ACC112 (cell line): ENCODE measurements at regions not wholly inside any gene's neighbourhood (a gene's known extent, or its start where the extent isn't known, plus 50 kb on each side); places are given as distances from the start of the nearest gene placed in this dataset.
A peak's percentile ranks its signal among the peaks of the same experiment; 100 is the strongest.
"Not testable (repeated sequence)": the region's sequence is repeated elsewhere in the genome, so short reads cannot be mapped to it uniquely, and the experiment has no call there.

Experiments
- H2AFZ ChIP-seq: fragments of 200-600 bp; sonication (generic); one replicate; pipeline ENCODE4 v1.6.0; 2017; ENCODE audit warnings: antibody characterized with exemption, low read length; ENCODE audit not compliant: unreplicated experiment
- H3K27ac ChIP-seq: fragments of 200-600 bp; sonication (generic); 2 replicates; pipeline ENCODE4 v1.5.1; 2014; ENCODE audit warnings: low read depth, mild to moderate bottlenecking, antibody characterized with exemption, low read length, moderate library complexity
- H3K27me3 ChIP-seq: fragments of 200-600 bp; sonication (generic); 2 replicates; pipeline ENCODE4 v1.6.1; 2014; ENCODE audit warnings: mild to moderate bottlenecking, antibody characterized with exemption, low read length, moderate library complexity, mixed read lengths; ENCODE audit not compliant: insufficient read depth
- H3K36me3 ChIP-seq: fragments of 200-600 bp; sonication (generic); 2 replicates; pipeline ENCODE4 v1.6.1; 2016; ENCODE audit warnings: mild to moderate bottlenecking, antibody characterized with exemption, low read length, moderate library complexity, mixed read lengths; ENCODE audit not compliant: insufficient read depth
- H3K4me1 ChIP-seq: fragments of 200-600 bp; sonication (generic); one replicate; pipeline ENCODE4 v1.6.1; 2016; ENCODE audit warnings: low read length, mixed read lengths; ENCODE audit not compliant: insufficient read depth, unreplicated experiment, control insufficient read depth
- H3K4me3 ChIP-seq: fragments of 200-600 bp; sonication (generic); 2 replicates; pipeline ENCODE4 v1.5.1; 2014; ENCODE audit warnings: mild to moderate bottlenecking, low read depth, low read length
- H3K79me2 ChIP-seq: fragments of 200-600 bp; sonication (generic); one replicate; pipeline ENCODE4 v1.6.0; 2016; ENCODE audit warnings: low read length; ENCODE audit not compliant: control insufficient read depth, unreplicated experiment, insufficient read depth

- no peaks in the 10 kb centered on the region for H3K27me3 ChIP-seq
- H3K4me3 ChIP-seq = peak overlapping the region; percentile 92
- peaks cover 15% of the 10 kb centered on the region for H3K36me3 ChIP-seq
- H2AFZ ChIP-seq = peak overlapping the region; percentile 96
- peaks cover 35% of the 10 kb centered on the region for H3K79me2 ChIP-seq
- H3K27ac ChIP-seq = 0 out of 2 replicates have a peak overlapping the region, but pooled peaks have one; percentile 10
- H3K4me1 ChIP-seq = no peaks in the 10 kb centered on the region
Observed at GRCh38 chr10:42367532-42368230, 270.7 kb downstream of the ZNF33B start.

- Histone ChIP-seq H3K4me1 (no peaks in the 10 kb centered on the region), H2AFZ (no peak overlapping the region), H3K27ac (no peak overlapping the region), H3K27me3 (no peaks in the 10 kb centered on the region), H3K36me3 (peaks cover 10% of the 10 kb centered on the region), H3K4me3 (no peak overlapping the region), H3K79me2 (no peaks in the 10 kb centered on the region)
Observed at GRCh38 chr10:42351745-42352144, 286.6 kb downstream of the ZNF33B start.

- not testable (repeated sequence) for H3K4me1 ChIP-seq, H3K79me2 ChIP-seq, H2AFZ ChIP-seq, H3K27ac ChIP-seq, H3K27me3 ChIP-seq, H3K36me3 ChIP-seq, H3K4me3 ChIP-seq
Observed at GRCh38 chr10:42336593-42337337, 301.6 kb downstream of the ZNF33B start.

- not testable (repeated sequence) for H3K27me3 ChIP-seq, H3K4me1 ChIP-seq, H2AFZ ChIP-seq, H3K36me3 ChIP-seq, H3K4me3 ChIP-seq, H3K79me2 ChIP-seq, H3K27ac ChIP-seq
Observed at GRCh38 chr10:42335653-42336296, 302.6 kb downstream of the ZNF33B start.

- Histone ChIP-seq H3K36me3 (no peaks in the 10 kb centered on the region), H3K27me3 (no peaks in the 10 kb centered on the region), H3K79me2 (no peaks in the 10 kb centered on the region), H3K27ac (no peak overlapping the region), H2AFZ (no peak overlapping the region), H3K4me1 (no peaks in the 10 kb centered on the region), H3K4me3 (no peak overlapping the region)
Observed at GRCh38 chr10:42304341-42304740, 334.0 kb downstream of the ZNF33B start.

- H2AFZ ChIP-seq, H3K36me3 ChIP-seq, H3K4me1 ChIP-seq, H3K27ac ChIP-seq, H3K4me3 ChIP-seq, H3K79me2 ChIP-seq, H3K27me3 ChIP-seq: not testable (repeated sequence)
Observed at GRCh38 chr10:42281896-42282295, 356.5 kb downstream of the ZNF33B start.

GRCh38 chr10:42269788-42270187, 368.6 kb downstream of the ZNF33B start:
- H3K4me3 ChIP-seq, H3K79me2 ChIP-seq, H2AFZ ChIP-seq, H3K4me1 ChIP-seq, H3K27me3 ChIP-seq, H3K36me3 ChIP-seq, H3K27ac ChIP-seq: not testable (repeated sequence)

- not testable (repeated sequence) for H3K36me3 ChIP-seq, H2AFZ ChIP-seq, H3K4me1 ChIP-seq, H3K27me3 ChIP-seq, H3K27ac ChIP-seq, H3K79me2 ChIP-seq, H3K4me3 ChIP-seq
Observed at GRCh38 chr10:42263259-42263658, 375.1 kb downstream of the ZNF33B start.

- not testable (repeated sequence) for H3K79me2 ChIP-seq, H3K4me3 ChIP-seq, H2AFZ ChIP-seq, H3K27ac ChIP-seq, H3K4me1 ChIP-seq, H3K36me3 ChIP-seq, H3K27me3 ChIP-seq
Observed at GRCh38 chr10:42243002-42243401, 395.4 kb downstream of the ZNF33B start.

GRCh38 chr10:42242135-42242805, 396.1 kb downstream of the ZNF33B start:
- H3K4me1 ChIP-seq = no peaks in the 10 kb centered on the region
- no peak overlapping the region for H3K4me3 ChIP-seq
- H2AFZ ChIP-seq = no peak overlapping the region
- H3K27ac ChIP-seq = no peak overlapping the region
- no peaks in the 10 kb centered on the region for H3K79me2 ChIP-seq
- no peaks in the 10 kb centered on the region for H3K27me3 ChIP-seq
- no peaks in the 10 kb centered on the region for H3K36me3 ChIP-seq
